ENCODE measurements at regions not wholly inside any gene's neighbourhood (a gene's known extent, or its start where the extent isn't known, plus 50 kb on each side); places are given as distances from the start of the nearest gene placed in this dataset.

DNA sequence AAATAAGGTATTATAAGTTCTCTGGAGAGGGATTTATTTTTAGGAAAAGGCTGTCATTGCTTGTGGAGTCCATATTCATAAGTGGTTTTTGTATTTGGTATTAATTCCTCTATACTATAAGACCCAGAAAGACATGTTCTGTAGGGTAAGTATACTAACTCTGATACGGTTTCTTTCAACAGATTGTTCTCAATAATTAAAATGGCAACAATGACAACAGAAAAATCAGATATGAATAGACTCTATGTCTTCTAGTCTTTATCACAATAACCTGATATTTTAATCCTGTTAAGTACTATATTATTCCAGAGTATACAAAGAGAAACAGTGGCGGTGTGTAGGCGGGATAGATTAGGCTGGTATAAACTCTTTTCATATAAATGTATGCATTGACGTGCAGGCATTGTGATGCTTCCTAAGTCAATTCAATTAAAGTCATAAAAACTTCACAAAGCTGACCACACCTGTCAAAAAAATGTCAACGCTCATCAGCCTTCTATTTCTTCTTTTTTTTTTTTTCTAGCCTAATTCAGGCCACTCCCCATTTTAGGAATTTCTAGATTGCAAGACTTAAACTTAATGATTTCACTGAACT lies 150.4 kb downstream of the TRIML1 start:
- Histone ChIP-seq H3K9me2 (replicated peaks; ENCODE audit: low read length) (no peaks in the 10 kb centered on the region), H3K9ac (ENCODE audit: low read length) (no peak overlapping the region), H3K4me2 (ENCODE audit: low read length) (no peak overlapping the region), H3K27me3 (ENCODE audit: low read length) (0 out of 2 replicates have a peak, but pooled peaks cover 4% of the 10 kb centered on the region), H3K9me3 (ENCODE audit: low read length) (no peaks in the 10 kb centered on the region), H3K4me3 (ENCODE audit: low read length) (no peak overlapping the region), H3K79me2 (ENCODE audit: low read length) (no peaks in the 10 kb centered on the region), H3F3A (ENCODE audit: low read length, unreplicated experiment) (no peaks in the 10 kb centered on the region), H4K20me1 (ENCODE audit: low read length) (no peaks in the 10 kb centered on the region), H3K36me3 (ENCODE audit: low read depth, low read length) (no peaks in the 10 kb centered on the region), H3K27ac (ENCODE audit: low read length) (no peak overlapping the region), H3K4me1 (ENCODE audit: insufficient read depth, low read length) (no peaks in the 10 kb centered on the region), H2AFZ (ENCODE audit: low read length) (no peak overlapping the region)
- ChIA-PET POLR2A (ENCODE audit: unreplicated experiment) (no interaction called here), CTCF (no interaction called here)
- DNase-seq (no peak), ATAC-seq (no peak)
- intact Hi-C loops (cut with micrococcal nuclease) = no loop called here
- TF ChIP-seq EZH2phosphoT487 (IDR thresholded peaks at IDR 0.05; ENCODE audit: borderline replicate concordance, low read length) = no peak
- TF ChIP-seq, protein P1, sequence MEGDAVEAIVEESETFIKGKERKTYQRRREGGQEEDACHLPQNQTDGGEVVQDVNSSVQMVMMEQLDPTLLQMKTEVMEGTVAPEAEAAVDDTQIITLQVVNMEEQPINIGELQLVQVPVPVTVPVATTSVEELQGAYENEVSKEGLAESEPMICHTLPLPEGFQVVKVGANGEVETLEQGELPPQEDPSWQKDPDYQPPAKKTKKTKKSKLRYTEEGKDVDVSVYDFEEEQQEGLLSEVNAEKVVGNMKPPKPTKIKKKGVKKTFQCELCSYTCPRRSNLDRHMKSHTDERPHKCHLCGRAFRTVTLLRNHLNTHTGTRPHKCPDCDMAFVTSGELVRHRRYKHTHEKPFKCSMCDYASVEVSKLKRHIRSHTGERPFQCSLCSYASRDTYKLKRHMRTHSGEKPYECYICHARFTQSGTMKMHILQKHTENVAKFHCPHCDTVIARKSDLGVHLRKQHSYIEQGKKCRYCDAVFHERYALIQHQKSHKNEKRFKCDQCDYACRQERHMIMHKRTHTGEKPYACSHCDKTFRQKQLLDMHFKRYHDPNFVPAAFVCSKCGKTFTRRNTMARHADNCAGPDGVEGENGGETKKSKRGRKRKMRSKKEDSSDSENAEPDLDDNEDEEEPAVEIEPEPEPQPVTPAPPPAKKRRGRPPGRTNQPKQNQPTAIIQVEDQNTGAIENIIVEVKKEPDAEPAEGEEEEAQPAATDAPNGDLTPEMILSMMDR (conservative IDR thresholded peaks at IDR 0.05; ENCODE audit: low read depth, low read length) = no peak
- TF ChIP-seq EZH2 (IDR thresholded peaks at IDR 0.05; ENCODE audit: low read length, unreplicated experiment) = no peak
- no TSS peak for BruUV-seq (replicated peaks)

DNA sequence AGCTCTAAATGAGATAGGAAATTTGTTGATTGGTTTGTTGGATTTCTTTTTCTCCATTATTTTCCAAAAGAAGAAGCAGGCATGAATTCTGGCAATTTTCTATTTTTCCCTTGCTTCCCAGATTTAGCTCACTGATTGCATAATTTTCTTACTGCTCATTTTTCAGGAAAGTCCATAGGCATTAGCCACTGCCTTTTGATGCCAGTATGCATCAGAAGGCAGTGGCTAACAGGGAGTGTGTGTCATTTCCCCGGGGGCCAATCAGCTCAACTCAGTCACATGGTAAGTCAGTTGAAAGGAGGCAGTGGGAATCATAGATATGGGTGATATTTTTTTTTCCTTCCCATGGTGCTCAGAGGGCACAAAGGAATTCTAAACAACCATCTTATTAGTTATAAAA lies 156.7 kb downstream of the TRIML1 start:
- TF ChIP-seq EZH2 (IDR thresholded peaks at IDR 0.05; ENCODE audit: low read length, unreplicated experiment) (no peak), EZH2phosphoT487 (IDR thresholded peaks at IDR 0.05; ENCODE audit: borderline replicate concordance, low read length) (no peak)
- TF ChIP-seq, protein P1 (conservative IDR thresholded peaks at IDR 0.05; ENCODE audit: low read depth, low read length) = no peak
- H3K27me3 ChIP-seq (ENCODE audit: low read length) = 0 out of 2 replicates have a peak, but pooled peaks cover 4% of the 10 kb centered on the region
- H3K4me1 ChIP-seq (ENCODE audit: insufficient read depth, low read length) = no peaks in the 10 kb centered on the region
- no TSS peak for BruUV-seq (replicated peaks)
- no peak overlapping the region for H3K27ac ChIP-seq (ENCODE audit: low read length)
- intact Hi-C loops (cut with micrococcal nuclease) = no loop called here
- no peaks in the 10 kb centered on the region for H3K36me3 ChIP-seq (ENCODE audit: low read depth, low read length)
- no peaks in the 10 kb centered on the region for H3K9me3 ChIP-seq (ENCODE audit: low read length)
- no peaks in the 10 kb centered on the region for H3K9me2 ChIP-seq (replicated peaks; ENCODE audit: low read length)
- no peak for ATAC-seq
- ChIA-PET CTCF (no interaction called here), POLR2A (ENCODE audit: unreplicated experiment) (no interaction called here)
- H3F3A ChIP-seq (ENCODE audit: low read length, unreplicated experiment) = no peaks in the 10 kb centered on the region
- H3K4me2 ChIP-seq (ENCODE audit: low read length) = no peak overlapping the region
- no peaks in the 10 kb centered on the region for H3K79me2 ChIP-seq (ENCODE audit: low read length)
- H2AFZ ChIP-seq (ENCODE audit: low read length) = no peak overlapping the region
- H3K4me3 ChIP-seq (ENCODE audit: low read length) = no peak overlapping the region
- no peak overlapping the region for H3K9ac ChIP-seq (ENCODE audit: low read length)
- no peaks in the 10 kb centered on the region for H4K20me1 ChIP-seq (ENCODE audit: low read length)
- DNase-seq = no peak

GRCh38 chr4:188296331-188296730 lies 157.1 kb downstream of the TRIML1 start:
- Histone ChIP-seq H2AFZ (ENCODE audit: low read length) (no peak overlapping the region), H4K20me1 (ENCODE audit: low read length) (no peaks in the 10 kb centered on the region), H3K27me3 (ENCODE audit: low read length) (0 out of 2 replicates have a peak, but pooled peaks cover 4% of the 10 kb centered on the region), H3K9ac (ENCODE audit: low read length) (no peak overlapping the region), H3F3A (ENCODE audit: low read length, unreplicated experiment) (no peaks in the 10 kb centered on the region), H3K9me2 (replicated peaks; ENCODE audit: low read length) (no peaks in the 10 kb centered on the region), H3K27ac (ENCODE audit: low read length) (no peak overlapping the region), H3K4me2 (ENCODE audit: low read length) (no peak overlapping the region), H3K79me2 (ENCODE audit: low read length) (no peaks in the 10 kb centered on the region), H3K4me3 (ENCODE audit: low read length) (no peak overlapping the region), H3K4me1 (ENCODE audit: insufficient read depth, low read length) (no peaks in the 10 kb centered on the region), H3K36me3 (ENCODE audit: low read depth, low read length) (no peaks in the 10 kb centered on the region), H3K9me3 (ENCODE audit: low read length) (no peaks in the 10 kb centered on the region)
- DNase-seq (no peak), ATAC-seq (no peak)
- ChIA-PET CTCF (no interaction called here), POLR2A (ENCODE audit: unreplicated experiment) (no interaction called here)
- intact Hi-C loops (cut with micrococcal nuclease) = no loop called here
- TF ChIP-seq EZH2phosphoT487 (IDR thresholded peaks at IDR 0.05; ENCODE audit: borderline replicate concordance, low read length) = no peak
- TF ChIP-seq EZH2 (IDR thresholded peaks at IDR 0.05; ENCODE audit: low read length, unreplicated experiment) = no peak
- TF ChIP-seq, protein P1 (conservative IDR thresholded peaks at IDR 0.05; ENCODE audit: low read depth, low read length) = no peak
- BruUV-seq (replicated peaks) = no TSS peak

Measured in PC-3 (cell line).